BE2C (cell line): ENCODE measurements at regions not wholly inside any gene's neighbourhood (a gene's known extent, or its start where the extent isn't known, plus 50 kb on each side); places are given as distances from the start of the nearest gene placed in this dataset.

Experiments used
- DNase-seq: peaks from one replicate; pipeline ENCODE4 v3.0.0-alpha.2; 2020
- H3K27me3 ChIP-seq: fragments of 250-450 bp; sonication (Bioruptor Pico); 2 replicates; pipeline ENCODE4 v1.5.1; 2020; ENCODE audit warnings: mild to moderate bottlenecking
- H3K36me3 ChIP-seq: fragments of 250-450 bp; sonication (Bioruptor Pico); 2 replicates; pipeline ENCODE4 v1.5.1; 2020; ENCODE audit warnings: mild to moderate bottlenecking
- H3K4me1 ChIP-seq: fragments of 250-450 bp; sonication (Bioruptor Pico); 2 replicates; pipeline ENCODE4 v1.5.1; 2020
- H3K4me3 ChIP-seq: 2 replicates; pipeline ENCODE4 v1.5.1; 2011; ENCODE audit warnings: low read depth, low read length
- H3K9me3 ChIP-seq: fragments of 250-450 bp; sonication (Bioruptor Pico); 2 replicates; pipeline ENCODE4 v1.5.1; 2020
- TF ChIP-seq, protein P1 (sequence below): IDR thresholded peaks from 2 replicates; pipeline ENCODE4 v1.5.1; 2012; ENCODE audit warnings: mild to moderate bottlenecking, low read depth, low read length

- peak; percentile 60 for DNase-seq
These were observed 364.0 kb upstream of the RBMS3 start for GRCh38 chr3:28916713-28917499.

GRCh38 chr3:28917895-28918475 lies 362.9 kb upstream of the RBMS3 start:
- H3K9me3 ChIP-seq: no peaks in the 10 kb centered on the region
- DNase-seq: no peak
- H3K27me3 ChIP-seq: no peaks in the 10 kb centered on the region
- H3K4me1 ChIP-seq: no peaks in the 10 kb centered on the region; the same call in none of the 2 replicates
- H3K36me3 ChIP-seq: no peaks in the 10 kb centered on the region
- TF ChIP-seq, protein P1, sequence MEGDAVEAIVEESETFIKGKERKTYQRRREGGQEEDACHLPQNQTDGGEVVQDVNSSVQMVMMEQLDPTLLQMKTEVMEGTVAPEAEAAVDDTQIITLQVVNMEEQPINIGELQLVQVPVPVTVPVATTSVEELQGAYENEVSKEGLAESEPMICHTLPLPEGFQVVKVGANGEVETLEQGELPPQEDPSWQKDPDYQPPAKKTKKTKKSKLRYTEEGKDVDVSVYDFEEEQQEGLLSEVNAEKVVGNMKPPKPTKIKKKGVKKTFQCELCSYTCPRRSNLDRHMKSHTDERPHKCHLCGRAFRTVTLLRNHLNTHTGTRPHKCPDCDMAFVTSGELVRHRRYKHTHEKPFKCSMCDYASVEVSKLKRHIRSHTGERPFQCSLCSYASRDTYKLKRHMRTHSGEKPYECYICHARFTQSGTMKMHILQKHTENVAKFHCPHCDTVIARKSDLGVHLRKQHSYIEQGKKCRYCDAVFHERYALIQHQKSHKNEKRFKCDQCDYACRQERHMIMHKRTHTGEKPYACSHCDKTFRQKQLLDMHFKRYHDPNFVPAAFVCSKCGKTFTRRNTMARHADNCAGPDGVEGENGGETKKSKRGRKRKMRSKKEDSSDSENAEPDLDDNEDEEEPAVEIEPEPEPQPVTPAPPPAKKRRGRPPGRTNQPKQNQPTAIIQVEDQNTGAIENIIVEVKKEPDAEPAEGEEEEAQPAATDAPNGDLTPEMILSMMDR: no peak
- no peak overlapping the region for H3K4me3 ChIP-seq

More at GRCh38 chr3:28916713-28917499, 364.0 kb upstream of the RBMS3 start:
- Histone ChIP-seq H3K9me3 (no peaks in the 10 kb centered on the region), H3K36me3 (no peaks in the 10 kb centered on the region), H3K4me1 (no peaks in the 10 kb centered on the region; the same call in none of the 2 replicates), H3K4me3 (peak overlapping the region; percentile 57), H3K27me3 (no peaks in the 10 kb centered on the region)
- TF ChIP-seq, protein P1: peak; percentile 57

DNA sequence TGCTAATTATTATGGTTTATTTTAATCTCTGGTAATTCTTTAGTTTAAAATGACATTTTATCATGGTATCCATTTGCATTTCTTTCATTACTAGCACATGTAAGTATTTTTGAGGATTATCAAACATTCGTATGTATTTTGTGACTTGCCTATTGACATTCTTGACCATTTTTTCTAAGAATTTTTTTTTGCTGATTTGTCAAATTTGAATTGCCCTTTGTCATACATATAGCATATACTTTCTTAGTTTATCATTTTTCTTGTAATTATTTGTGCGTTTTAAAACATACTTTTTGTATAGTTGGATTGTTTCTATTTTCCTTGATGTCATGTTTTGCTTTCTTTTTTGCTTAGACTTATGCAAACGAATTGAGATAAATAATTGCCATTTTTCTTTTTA lies 358.5 kb upstream of the RBMS3 start:
- H3K9me3 ChIP-seq: no peaks in the 10 kb centered on the region
- TF ChIP-seq, protein P1: no peak
- DNase-seq: no peak
- H3K4me3 ChIP-seq: no peak overlapping the region
- no peaks in the 10 kb centered on the region for H3K36me3 ChIP-seq
- H3K27me3 ChIP-seq: no peaks in the 10 kb centered on the region
- no peaks in the 10 kb centered on the region for H3K4me1 ChIP-seq

- Histone ChIP-seq H3K36me3 (no peaks in the 10 kb centered on the region), H3K27me3 (no peaks in the 10 kb centered on the region), H3K4me3 (no peak overlapping the region), H3K4me1 (no peaks in the 10 kb centered on the region), H3K9me3 (no peaks in the 10 kb centered on the region)
- DNase-seq: no peak
- TF ChIP-seq, protein P1: no peak
These were observed 356.9 kb upstream of the RBMS3 start for GRCh38 chr3:28923994-28924393.

GRCh38 chr3:28924744-28925360 lies 356.0 kb upstream of the RBMS3 start:
- TF ChIP-seq, protein P1: no peak
- no peak overlapping the region for H3K4me3 ChIP-seq
- DNase-seq: no peak

DNA sequence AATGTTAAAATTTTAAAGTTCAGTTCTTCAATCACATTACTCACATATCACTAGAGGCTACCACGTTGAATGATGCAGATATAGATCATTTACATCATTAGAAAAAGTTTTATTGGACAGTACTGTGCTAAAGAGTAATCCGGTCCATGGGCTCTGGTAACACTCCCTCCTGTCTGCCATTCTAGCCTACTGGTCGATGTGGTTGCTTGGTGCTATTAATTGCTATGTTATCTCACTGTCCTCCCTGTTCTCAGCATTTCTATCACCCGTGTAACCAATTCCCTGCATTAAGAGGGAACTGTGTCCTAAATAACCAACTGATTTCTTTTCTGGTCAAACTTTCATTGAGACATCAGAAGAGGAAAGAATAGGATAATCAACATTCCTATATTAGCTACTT lies 347.5 kb upstream of the RBMS3 start:
- Histone ChIP-seq H3K36me3 (no peaks in the 10 kb centered on the region), H3K27me3 (no peaks in the 10 kb centered on the region), H3K4me1 (no peaks in the 10 kb centered on the region), H3K9me3 (no peaks in the 10 kb centered on the region), H3K4me3 (no peak overlapping the region)
- TF ChIP-seq, protein P1: no peak
- no peak for DNase-seq

More at GRCh38 chr3:28924744-28925360, 356.0 kb upstream of the RBMS3 start:
- H3K36me3 ChIP-seq: no peaks in the 10 kb centered on the region
- H3K4me1 ChIP-seq: no peaks in the 10 kb centered on the region
- H3K9me3 ChIP-seq: no peaks in the 10 kb centered on the region
- H3K27me3 ChIP-seq: no peaks in the 10 kb centered on the region
